Fibroblast of lung (primary cell): ENCODE measurements at regions not wholly inside any gene's neighbourhood (a gene's known extent, or its start where the extent isn't known, plus 50 kb on each side); places are given as distances from the start of the nearest gene placed in this dataset.
A peak's percentile ranks its signal among the peaks of the same experiment; 100 is the strongest.

Experiments used
- DNase-seq, 2 donors: peaks; one replicate each; pipeline versions ENCODE4 v3.0.0 to v3.0.0-alpha.2; 2010; ENCODE audit warnings: low read depth in 2 of 2
- H2AFZ ChIP-seq: 2 replicates; pipeline ENCODE4 v1.5.1; 2012; ENCODE audit warnings: low read length, control low read depth, inconsistent platforms
- H3K27ac ChIP-seq: 2 replicates; pipeline ENCODE4 v1.5.1; 2011; ENCODE audit warnings: low read length, control low read depth; ENCODE audit not compliant: insufficient read depth
- H3K27me3 ChIP-seq: 2 replicates; pipeline ENCODE4 v1.5.1; 2011; ENCODE audit warnings: mild to moderate bottlenecking, low read length; ENCODE audit not compliant: control insufficient read depth, insufficient read depth
- H3K36me3 ChIP-seq: 2 replicates; pipeline ENCODE4 v1.5.1; 2011; ENCODE audit warnings: low read length; ENCODE audit not compliant: control insufficient read depth, insufficient read depth
- H3K4me1 ChIP-seq: 2 replicates; pipeline ENCODE4 v1.5.1; 2011; ENCODE audit warnings: low read length; ENCODE audit not compliant: control insufficient read depth, insufficient read depth; ENCODE audit errors: extremely low read depth
- H3K4me2 ChIP-seq: 2 replicates; pipeline ENCODE4 v1.5.1; 2011; ENCODE audit warnings: low read length, control low read depth; ENCODE audit not compliant: insufficient read depth; ENCODE audit errors: extremely low read depth
- H3K4me3 ChIP-seq, 4 experiments: fragments of 200-600 bp in 1 of 4; sonication (generic) in 1 of 4; replicated peaks in 1 of 4; 2 replicates each; pipeline ENCODE4 v1.5.1; 2011 to 2016; ENCODE audit warnings: low read length in 4 of 4, low read depth in 3 of 4, mild to moderate bottlenecking in 3 of 4, control low read depth in 2 of 4, inconsistent platforms in 1 of 4, mixed read lengths in 1 of 4; ENCODE audit not compliant: insufficient read depth in 1 of 4; ENCODE audit errors: control extremely low read depth in 1 of 4
- H3K79me2 ChIP-seq: 2 replicates; pipeline ENCODE4 v1.5.1; 2012; ENCODE audit warnings: mild to moderate bottlenecking, low read length, inconsistent platforms; ENCODE audit not compliant: control insufficient read depth, insufficient read depth
- H3K9ac ChIP-seq: 2 replicates; pipeline ENCODE4 v1.5.1; 2011; ENCODE audit warnings: mild to moderate bottlenecking, low read length, control low read depth; ENCODE audit not compliant: insufficient read depth
- H3K9me3 ChIP-seq: 2 replicates; pipeline ENCODE4 v1.5.1; 2012; ENCODE audit warnings: low read depth, low read length; ENCODE audit not compliant: control insufficient read depth, insufficient read depth
- H4K20me1 ChIP-seq: 2 replicates; pipeline ENCODE4 v1.5.1; 2011; ENCODE audit warnings: low read length; ENCODE audit not compliant: control insufficient read depth, insufficient read depth; ENCODE audit errors: extremely low read depth
- CTCF ChIP-seq, 2 donors: IDR thresholded peaks in 1 of 2; conservative IDR thresholded peaks in 1 of 2; 1 replicate in 1 of 2; 2 replicates in 1 of 2; pipeline ENCODE4 v1.5.1; 2011 to 2012; ENCODE audit warnings: low read length in 2 of 2, control low read depth in 1 of 2, inconsistent platforms in 1 of 2, low read depth in 1 of 2, mild to moderate bottlenecking in 1 of 2
- EZH2 ChIP-seq: IDR thresholded peaks from 2 replicates; pipeline ENCODE4 v1.5.1; 2012; ENCODE audit warnings: low read length, control low read depth, mild to moderate bottlenecking; ENCODE audit errors: missing control alignments

GRCh38 chr14:83461521-83461920 lies 1927.9 kb upstream of the SEL1L start:
- H3K27ac ChIP-seq, result no peak overlapping the region
- no peaks in the 10 kb centered on the region for H4K20me1 ChIP-seq
- no peak overlapping the region for H3K9ac ChIP-seq
- no peaks in the 10 kb centered on the region for H3K36me3 ChIP-seq
- H3K4me1 ChIP-seq, result no peaks in the 10 kb centered on the region
- DNase-seq, result peak in 1 of 2 donors; percentile 6
- H3K79me2 ChIP-seq, result no peaks in the 10 kb centered on the region
- H3K27me3 ChIP-seq, result no peaks in the 10 kb centered on the region
- no peak overlapping the region for H3K4me2 ChIP-seq
- no peaks in the 10 kb centered on the region for H3K9me3 ChIP-seq
- TF ChIP-seq EZH2 (no peak), CTCF (conservative IDR thresholded peaks at IDR 0.05 in 1 of 2, IDR thresholded peaks at IDR 0.05 in 1 of 2; ENCODE audit: low read depth in 1 of 2, low read length in 2 of 2) (no peak)
- no peak overlapping the region for H2AFZ ChIP-seq
- H3K4me3 ChIP-seq, result no peak overlapping the region

GRCh38 chr14:83462759-83463158 lies 1929.1 kb upstream of the SEL1L start:
- no peak overlapping the region for H3K4me3 ChIP-seq
- no peaks in the 10 kb centered on the region for H3K4me1 ChIP-seq
- H3K9me3 ChIP-seq, result no peaks in the 10 kb centered on the region
- no peak for DNase-seq
- H3K36me3 ChIP-seq, result no peaks in the 10 kb centered on the region
- no peak overlapping the region for H3K9ac ChIP-seq
- H2AFZ ChIP-seq, result no peak overlapping the region
- H3K79me2 ChIP-seq, result no peaks in the 10 kb centered on the region
- TF ChIP-seq EZH2 (no peak), CTCF (conservative IDR thresholded peaks at IDR 0.05 in 1 of 2, IDR thresholded peaks at IDR 0.05 in 1 of 2; ENCODE audit: low read depth in 1 of 2, low read length in 2 of 2) (no peak)
- no peaks in the 10 kb centered on the region for H3K27me3 ChIP-seq
- H3K27ac ChIP-seq, result no peak overlapping the region
- no peaks in the 10 kb centered on the region for H4K20me1 ChIP-seq
- H3K4me2 ChIP-seq, result no peak overlapping the region

- H3K4me3 ChIP-seq, result no peak overlapping the region
- no peaks in the 10 kb centered on the region for H3K36me3 ChIP-seq
- no peaks in the 10 kb centered on the region for H3K27me3 ChIP-seq
- H3K27ac ChIP-seq, result no peak overlapping the region
- H3K4me1 ChIP-seq, result no peaks in the 10 kb centered on the region
- H2AFZ ChIP-seq, result no peak overlapping the region
- DNase-seq, result peak; percentile 3 to 64
- no peak overlapping the region for H3K4me2 ChIP-seq
- H3K9me3 ChIP-seq, result no peaks in the 10 kb centered on the region
- no peaks in the 10 kb centered on the region for H4K20me1 ChIP-seq
- TF ChIP-seq EZH2, result no peak
- TF ChIP-seq CTCF (conservative IDR thresholded peaks at IDR 0.05 in 1 of 2, IDR thresholded peaks at IDR 0.05 in 1 of 2; ENCODE audit: low read depth in 1 of 2, low read length in 2 of 2), result peak; percentile 50 to 68
- no peak overlapping the region for H3K9ac ChIP-seq
- no peaks in the 10 kb centered on the region for H3K79me2 ChIP-seq
These were observed 1929.9 kb upstream of the SEL1L start for GRCh38 chr14:83463500-83464098.
